HG03571 (cell line): ENCODE measurements at regions not wholly inside any gene's neighbourhood (a gene's known extent, or its start where the extent isn't known, plus 50 kb on each side); places are given as distances from the start of the nearest gene placed in this dataset.

Experiments
- ATAC-seq: cut with Tn5 transposase; IDR thresholded peaks from one replicate; pipeline ENCODE4 v1.9.1; 2021; ENCODE audit not compliant: unreplicated experiment

- no peak for ATAC-seq
Observed at GRCh38 chr13:38518328-38518727, 168.5 kb upstream of the FREM2 start.

GRCh38 chr13:38519229-38519911 is 167.5 kb upstream of the FREM2 start:
- ATAC-seq = no peak

GRCh38 chr13:38520041-38520440 is 166.8 kb upstream of the FREM2 start:
- ATAC-seq = no peak

- no peak for ATAC-seq
Observed at GRCh38 chr13:38527140-38527539, 159.7 kb upstream of the FREM2 start.

GRCh38 chr13:38528986-38529385 is 157.9 kb upstream of the FREM2 start:
- ATAC-seq = no peak

GRCh38 chr13:38530492-38530891 is 156.4 kb upstream of the FREM2 start:
- no peak for ATAC-seq

- no peak for ATAC-seq
Observed at GRCh38 chr13:38535261-38535660, 151.6 kb upstream of the FREM2 start.

- ATAC-seq = no peak
Observed at GRCh38 chr13:38537051-38537450, 149.8 kb upstream of the FREM2 start.

GRCh38 chr13:38538422-38538821 is 148.5 kb upstream of the FREM2 start:
- ATAC-seq = no peak

- ATAC-seq = no peak
Observed at GRCh38 chr13:38539632-38540031, 147.2 kb upstream of the FREM2 start.

- ATAC-seq = no peak
Observed at GRCh38 chr13:38542601-38543000, 144.3 kb upstream of the FREM2 start.

GRCh38 chr13:38543561-38543960 is 143.3 kb upstream of the FREM2 start:
- no peak for ATAC-seq

GRCh38 chr13:38563739-38564138 is 123.1 kb upstream of the FREM2 start:
- ATAC-seq = no peak

GRCh38 chr13:38564256-38565150 is 122.4 kb upstream of the FREM2 start:
- no peak for ATAC-seq

GRCh38 chr13:38566023-38566422 is 120.9 kb upstream of the FREM2 start:
- ATAC-seq = no peak

GRCh38 chr13:38566519-38566918 is 120.4 kb upstream of the FREM2 start:
- no peak for ATAC-seq

GRCh38 chr13:38570706-38571105 is 116.2 kb upstream of the FREM2 start:
- ATAC-seq = no peak

GRCh38 chr13:38575427-38575826 is 111.5 kb upstream of the FREM2 start:
- no peak for ATAC-seq

GRCh38 chr13:38577048-38577447 is 109.8 kb upstream of the FREM2 start:
- no peak for ATAC-seq

- no peak for ATAC-seq
Observed at GRCh38 chr13:38582133-38582532, 104.7 kb upstream of the FREM2 start.

GRCh38 chr13:38590230-38590629 is 96.6 kb upstream of the FREM2 start:
- no peak for ATAC-seq

- ATAC-seq = no peak
Observed at GRCh38 chr13:38590796-38591507, 95.9 kb upstream of the FREM2 start.
